Stimulated activated memory B cell treated with anti-CD40 and anti-IgM and Interleukin-4, amounts not matched to agents 10 μg/mL and 1 μg/mL and 100 μg/mL, for 72 hours (primary cell): ENCODE measurements at regions not wholly inside any gene's neighbourhood (a gene's known extent, or its start where the extent isn't known, plus 50 kb on each side); places are given as distances from the start of the nearest gene placed in this dataset.

Experiments used
- ATAC-seq: fragments of 150-1000 bp; cut with Tn5 transposase; 2 replicates; pipeline ENCODE4 v1.10.0; 2021
- H3K27ac Mint-ChIP-seq: one replicate; pipeline ENCODE4 v1.8.0; 2022; ENCODE audit warnings: mild to moderate bottlenecking, mixed read lengths
- H3K27me3 Mint-ChIP-seq: one replicate; pipeline ENCODE4 v1.8.0; 2022; ENCODE audit warnings: mixed read lengths
- H3K36me3 Mint-ChIP-seq: one replicate; pipeline ENCODE4 v1.8.0; 2022; ENCODE audit warnings: mixed read lengths
- H3K4me1 Mint-ChIP-seq: one replicate; pipeline ENCODE4 v1.8.0; 2022; ENCODE audit warnings: mixed read lengths
- H3K4me3 Mint-ChIP-seq: one replicate; pipeline ENCODE4 v1.8.0; 2022; ENCODE audit warnings: mild to moderate bottlenecking, moderate library complexity, mixed read lengths
- H3K9me3 Mint-ChIP-seq: one replicate; pipeline ENCODE4 v1.8.0; 2022; ENCODE audit warnings: mixed read lengths

DNA sequence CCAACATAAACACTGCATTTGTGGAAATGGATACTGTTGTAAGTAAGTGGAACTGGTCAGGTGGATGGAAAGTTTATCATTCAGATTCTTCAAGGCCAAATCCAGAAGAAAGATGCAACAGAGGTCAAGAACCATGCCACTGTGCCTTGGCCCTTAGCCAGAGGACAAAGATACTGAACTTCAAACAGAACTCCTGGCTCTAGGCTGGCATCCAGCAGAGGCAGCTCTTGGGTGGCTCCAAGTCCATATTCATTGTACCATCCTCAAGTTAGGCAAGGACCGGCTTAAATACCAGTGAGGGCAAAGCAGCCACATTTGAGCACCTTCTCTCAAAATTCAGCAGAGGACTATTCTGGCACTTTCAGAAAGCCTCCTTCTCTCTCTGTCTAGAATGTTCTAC is 53.2 kb downstream of the DNAAF9 start:
- Mint-ChIP-seq H3K4me1 (no peaks in the 10 kb centered on the region), H3K27me3 (no peaks in the 10 kb centered on the region), H3K9me3 (no peaks in the 10 kb centered on the region), H3K27ac (no peak overlapping the region), H3K4me3 (no peak overlapping the region), H3K36me3 (no peaks in the 10 kb centered on the region)
- no peak for ATAC-seq

DNA sequence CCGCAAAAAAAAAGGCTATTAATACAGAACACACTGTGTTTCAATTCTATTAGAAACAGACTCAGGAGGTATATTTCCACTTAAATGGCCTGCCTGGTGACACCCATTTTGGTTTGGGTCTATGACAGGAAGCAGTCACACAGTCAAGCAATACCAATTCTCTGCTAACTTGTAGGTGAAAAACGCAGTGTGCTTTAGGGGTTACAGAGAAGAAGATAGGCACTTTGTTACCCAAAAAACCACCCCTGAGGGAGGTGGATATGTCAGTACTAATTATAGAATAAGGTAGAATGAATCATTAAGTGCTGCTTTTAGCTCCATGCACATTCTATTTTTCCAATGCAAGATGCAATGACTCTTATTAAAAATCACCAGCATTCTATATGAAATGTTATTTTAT is 53.8 kb downstream of the DNAAF9 start:
- Mint-ChIP-seq H3K36me3 (no peaks in the 10 kb centered on the region), H3K27me3 (no peaks in the 10 kb centered on the region), H3K4me3 (no peak overlapping the region), H3K9me3 (no peaks in the 10 kb centered on the region), H3K27ac (no peak overlapping the region), H3K4me1 (no peaks in the 10 kb centered on the region)
- no peak for ATAC-seq

- Mint-ChIP-seq H3K4me3 (no peak overlapping the region), H3K27ac (no peak overlapping the region), H3K4me1 (no peaks in the 10 kb centered on the region), H3K36me3 (peaks cover 3% of the 10 kb centered on the region), H3K27me3 (no peaks in the 10 kb centered on the region), H3K9me3 (no peaks in the 10 kb centered on the region)
- no peak for ATAC-seq
These were observed 55.3 kb downstream of the DNAAF9 start for GRCh38 chr20:3352202-3352601.

DNA sequence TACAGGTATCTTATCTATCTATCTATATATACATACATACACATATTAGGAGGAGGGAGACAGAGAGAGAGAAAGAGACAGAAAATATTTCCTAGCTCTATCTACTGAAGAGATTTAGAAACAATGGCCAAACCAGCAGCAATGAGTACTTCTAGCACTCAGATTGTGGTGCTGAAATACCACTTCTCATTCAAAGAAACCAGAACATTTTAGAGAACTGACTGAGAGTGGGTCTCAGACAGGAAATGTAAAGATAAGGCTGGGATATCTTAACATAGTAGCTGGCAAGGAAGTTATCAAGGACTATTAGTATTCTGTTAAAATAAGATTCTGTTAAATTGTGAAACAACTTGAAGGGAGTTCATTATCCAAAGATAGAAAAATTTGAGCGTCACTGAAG is 57.0 kb downstream of the DNAAF9 start:
- ATAC-seq, result no peak
- Mint-ChIP-seq H3K27me3 (no peaks in the 10 kb centered on the region), H3K4me3 (no peak overlapping the region), H3K4me1 (no peaks in the 10 kb centered on the region), H3K9me3 (no peaks in the 10 kb centered on the region), H3K36me3 (peaks cover 13% of the 10 kb centered on the region), H3K27ac (no peak overlapping the region)

GRCh38 chr20:3349786-3350185 is 57.7 kb downstream of the DNAAF9 start:
- H3K4me3 Mint-ChIP-seq, result no peak overlapping the region
- peaks cover 13% of the 10 kb centered on the region for H3K36me3 Mint-ChIP-seq
- no peaks in the 10 kb centered on the region for H3K4me1 Mint-ChIP-seq
- no peaks in the 10 kb centered on the region for H3K27me3 Mint-ChIP-seq
- no peaks in the 10 kb centered on the region for H3K9me3 Mint-ChIP-seq
- H3K27ac Mint-ChIP-seq, result no peak overlapping the region
- no peak for ATAC-seq

- no peaks in the 10 kb centered on the region for H3K4me1 Mint-ChIP-seq
These were observed 64.7 kb downstream of the DNAAF9 start for GRCh38 chr20:3342766-3343165.

GRCh38 chr20:3340443-3340842 is 67.0 kb downstream of the DNAAF9 start:
- Mint-ChIP-seq H3K4me1 (no peaks in the 10 kb centered on the region), H3K36me3 (peaks cover 37% of the 10 kb centered on the region), H3K4me3 (no peak overlapping the region), H3K27me3 (no peaks in the 10 kb centered on the region), H3K27ac (no peak overlapping the region), H3K9me3 (no peaks in the 10 kb centered on the region)
- no peak for ATAC-seq

More at GRCh38 chr20:3342766-3343165, 64.7 kb downstream of the DNAAF9 start:
- Mint-ChIP-seq H3K27ac (no peak overlapping the region), H3K27me3 (no peaks in the 10 kb centered on the region), H3K9me3 (no peaks in the 10 kb centered on the region), H3K36me3 (peaks cover 43% of the 10 kb centered on the region), H3K4me3 (no peak overlapping the region)
- no peak for ATAC-seq

- Mint-ChIP-seq H3K27ac (no peak overlapping the region), H3K36me3 (peaks cover 46% of the 10 kb centered on the region)
These were observed 67.9 kb downstream of the DNAAF9 start for GRCh38 chr20:3339571-3339970.

GRCh38 chr20:3339076-3339475 is 68.4 kb downstream of the DNAAF9 start:
- H3K4me3 Mint-ChIP-seq, result no peak overlapping the region
- H3K27me3 Mint-ChIP-seq, result no peaks in the 10 kb centered on the region
- no peaks in the 10 kb centered on the region for H3K4me1 Mint-ChIP-seq
- H3K36me3 Mint-ChIP-seq, result peaks cover 48% of the 10 kb centered on the region
- H3K9me3 Mint-ChIP-seq, result no peaks in the 10 kb centered on the region
- H3K27ac Mint-ChIP-seq, result no peak overlapping the region
- no peak for ATAC-seq

More at GRCh38 chr20:3339571-3339970, 67.9 kb downstream of the DNAAF9 start:
- ATAC-seq, result no peak
- no peaks in the 10 kb centered on the region for H3K9me3 Mint-ChIP-seq
- H3K4me1 Mint-ChIP-seq, result no peaks in the 10 kb centered on the region
- H3K27me3 Mint-ChIP-seq, result no peaks in the 10 kb centered on the region
- H3K4me3 Mint-ChIP-seq, result no peak overlapping the region

DNA sequence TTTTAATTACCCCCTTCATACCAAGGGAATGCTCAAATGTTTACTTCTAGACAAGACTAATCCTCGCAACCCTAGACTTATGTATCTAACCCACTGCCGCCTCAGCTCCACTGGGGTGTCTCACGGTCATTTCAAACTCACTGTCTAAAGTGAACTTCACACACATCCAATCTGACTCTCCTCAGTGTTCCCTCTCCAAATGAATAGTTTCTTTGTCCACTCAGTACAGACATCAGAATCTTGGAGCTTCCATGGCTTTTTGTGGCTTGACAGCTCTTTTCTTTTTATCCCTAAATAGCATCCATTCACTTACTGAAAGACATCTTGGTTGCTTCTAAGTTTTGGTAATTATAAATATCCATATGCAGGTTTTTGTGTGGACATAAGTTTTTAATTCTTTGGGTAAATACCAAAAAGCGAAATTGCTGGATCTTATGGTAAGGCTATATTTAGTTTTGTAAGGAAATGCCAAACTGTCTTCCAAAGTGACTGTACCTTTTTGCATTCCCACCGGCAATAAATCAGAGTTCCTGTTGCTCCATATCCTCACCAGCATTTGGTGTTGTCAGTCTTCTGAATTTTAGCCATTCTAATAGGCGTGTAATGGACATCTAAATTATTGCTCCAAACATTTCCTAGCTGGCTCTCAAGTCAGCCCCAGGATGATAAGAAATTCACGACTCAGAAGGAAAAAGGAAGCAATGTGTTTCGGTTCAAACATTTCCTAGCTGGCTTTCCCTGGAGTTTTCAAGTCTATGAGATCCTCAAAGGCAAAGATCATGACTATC is 73.1 kb downstream of the DNAAF9 start:
- Mint-ChIP-seq H3K4me3 (no peak overlapping the region), H3K9me3 (no peaks in the 10 kb centered on the region)

GRCh38 chr20:3330046-3330741 is 77.3 kb downstream of the DNAAF9 start:
- Mint-ChIP-seq H3K36me3 (peaks cover 22% of the 10 kb centered on the region), H3K4me1 (no peaks in the 10 kb centered on the region), H3K27ac (no peak overlapping the region), H3K4me3 (no peak overlapping the region), H3K9me3 (no peaks in the 10 kb centered on the region), H3K27me3 (no peaks in the 10 kb centered on the region)
- ATAC-seq, result no peak

More for the DNA sequence above, 73.1 kb downstream of the DNAAF9 start:
- H3K4me1 Mint-ChIP-seq, result no peaks in the 10 kb centered on the region
- no peak overlapping the region for H3K27ac Mint-ChIP-seq
- no peaks in the 10 kb centered on the region for H3K27me3 Mint-ChIP-seq
- H3K36me3 Mint-ChIP-seq, result peaks cover 46% of the 10 kb centered on the region
- ATAC-seq, result no peak

- Mint-ChIP-seq H3K36me3 (peaks cover 14% of the 10 kb centered on the region), H3K27ac (no peak overlapping the region), H3K27me3 (no peaks in the 10 kb centered on the region), H3K9me3 (no peaks in the 10 kb centered on the region), H3K4me3 (no peak overlapping the region), H3K4me1 (no peaks in the 10 kb centered on the region)
- no peak for ATAC-seq
These were observed 79.0 kb downstream of the DNAAF9 start for GRCh38 chr20:3328501-3328900.

DNA sequence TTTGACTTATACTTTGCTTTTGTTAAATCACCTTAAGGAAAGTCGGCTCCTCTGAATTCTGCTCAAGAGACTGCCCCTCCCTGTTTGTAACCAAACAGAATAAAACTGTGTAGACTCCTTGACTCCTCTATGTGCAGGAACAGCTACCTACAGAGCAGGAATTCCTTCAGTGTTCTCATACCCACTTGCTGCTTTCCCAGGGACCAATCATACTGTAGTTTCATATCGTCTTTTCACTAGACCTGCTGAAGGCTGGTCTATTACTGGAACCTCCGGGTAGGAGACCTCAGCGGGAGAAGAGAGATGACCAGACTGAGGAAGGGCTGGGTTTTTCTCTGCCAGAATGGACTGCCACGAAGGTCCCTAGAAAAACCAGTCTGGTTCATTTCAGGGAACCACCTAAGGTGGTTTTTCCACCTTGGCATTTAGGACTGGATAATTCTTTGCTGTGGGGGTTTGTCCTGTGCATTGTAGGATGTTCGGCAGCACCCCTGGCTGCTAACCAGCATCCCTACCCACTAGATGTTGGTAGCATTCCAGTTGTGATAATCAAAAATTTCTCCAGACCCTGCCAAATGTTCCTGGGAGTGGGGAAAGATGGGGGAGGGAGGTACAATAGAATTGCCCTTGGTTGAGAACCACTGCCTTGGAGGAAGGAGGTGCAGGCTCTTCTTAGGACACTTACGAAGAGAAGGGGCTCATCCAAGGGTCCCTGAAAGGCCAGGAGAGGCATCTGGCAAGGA is 80.5 kb downstream of the DNAAF9 start:
- H3K27ac Mint-ChIP-seq, result no peak overlapping the region
- H3K9me3 Mint-ChIP-seq, result no peaks in the 10 kb centered on the region
- peaks cover 10% of the 10 kb centered on the region for H3K36me3 Mint-ChIP-seq
- H3K27me3 Mint-ChIP-seq, result no peaks in the 10 kb centered on the region
- H3K4me3 Mint-ChIP-seq, result no peak overlapping the region
- H3K4me1 Mint-ChIP-seq, result no peaks in the 10 kb centered on the region
- no peak for ATAC-seq

GRCh38 chr20:3325864-3326263 is 81.6 kb downstream of the DNAAF9 start:
- Mint-ChIP-seq H3K9me3 (no peaks in the 10 kb centered on the region), H3K36me3 (no peaks in the 10 kb centered on the region), H3K4me3 (no peak overlapping the region), H3K27me3 (no peaks in the 10 kb centered on the region), H3K4me1 (no peaks in the 10 kb centered on the region), H3K27ac (no peak overlapping the region)
- no peak for ATAC-seq

- H3K27me3 Mint-ChIP-seq, result no peaks in the 10 kb centered on the region
- ATAC-seq, result no peak
- H3K27ac Mint-ChIP-seq, result no peak overlapping the region
- H3K4me1 Mint-ChIP-seq, result no peaks in the 10 kb centered on the region
- H3K4me3 Mint-ChIP-seq, result no peak overlapping the region
- no peaks in the 10 kb centered on the region for H3K9me3 Mint-ChIP-seq
- no peaks in the 10 kb centered on the region for H3K36me3 Mint-ChIP-seq
These were observed 84.1 kb downstream of the DNAAF9 start for GRCh38 chr20:3323398-3323797.
